A549 (cell line): ENCODE measurements at regions not wholly inside any gene's neighbourhood (a gene's known extent, or its start where the extent isn't known, plus 50 kb on each side); places are given as distances from the start of the nearest gene placed in this dataset.

Experiments used
- ATAC-seq, 2 experiments: fragments of 200-7000 bp in 1 of 2; fragments of >200 bp in 1 of 2; cut with Nextera tagmentation in 1 of 2; cut with Tn5 transposase in 1 of 2; 3 replicates each; pipeline versions ENCODE4 v1.8.0 to v1.9.1; 2018 to 2020; ENCODE audit warnings: mild to moderate bottlenecking in 1 of 2, moderate library complexity in 1 of 2
- CTCF ChIA-PET: fragments of 300-600 bp; sonication (Branson Sonifier 250); formaldehyde crosslinking; extraction: SDS; loops from one replicate; lab custom pipeline; 2021; ENCODE audit warnings: antibody characterized with exemption, inconsistent platforms; lab: Yijun Ruan, JAX
- POLR2A ChIA-PET: fragments of 350-600 bp; formaldehyde crosslinking; extraction: SDS; loops from one replicate; lab custom pipeline; 2021; ENCODE audit warnings: antibody characterized with exemption, inconsistent platforms; lab: Yijun Ruan, JAX
- DNase-seq, 2 experiments: peaks; one replicate each; pipeline versions ENCODE4 v3.0.0 to v3.0.0-alpha.2; 2011 to 2016; ENCODE audit warnings: low read depth in 1 of 2, low spot score in 1 of 2
- FAIRE-seq: peaks from 2 replicates; lab custom pipeline; 2011; peaks lifted over from hg19 to GRCh38; lab: Jason Lieb, UNC
- H3K27ac ChIP-seq, 2 experiments: fragments of >200 bp; sonication (Bioruptor Twin); formaldehyde crosslinking; 3 replicates each; pipeline ENCODE4 v1.5.1; 2016 to 2017
- H3K4me1 ChIP-seq: fragments of >200 bp; sonication (Bioruptor Twin); formaldehyde crosslinking; 3 replicates; pipeline ENCODE4 v1.6.1; 2016
- H3K4me2 ChIP-seq: fragments of >200 bp; sonication (Bioruptor Twin); formaldehyde crosslinking; 3 replicates; pipeline ENCODE4 v1.6.1; 2016
- H3K4me3 ChIP-seq: fragments of >200 bp; sonication (Bioruptor Twin); formaldehyde crosslinking; 3 replicates; pipeline ENCODE4 v1.5.1; 2016
- H3K9me3 ChIP-seq: fragments of >200 bp; sonication (Bioruptor Twin); formaldehyde crosslinking; 3 replicates; pipeline ENCODE4 v1.6.1; 2016
- ATOH8 ChIP-seq: fragments of 250-450 bp; sonication (Bioruptor Pico); IDR thresholded peaks from 2 replicates; pipeline ENCODE4 v1.5.0; 2020; ENCODE audit warnings: low read depth, mild to moderate bottlenecking, moderate library complexity
- BHLHE40 ChIP-seq: IDR thresholded peaks from 2 replicates; pipeline ENCODE4 v1.6.1; 2012; ENCODE audit warnings: low read depth, low read length, inconsistent platforms
- CEBPB ChIP-seq, 2 experiments: fragments of >200 bp in 1 of 2; sonication (Bioruptor Twin) in 1 of 2; formaldehyde crosslinking in 1 of 2; IDR thresholded peaks; 2 replicates each; pipeline ENCODE4 v1.6.1; 2012 to 2016
- EHMT2 ChIP-seq: fragments of 200-600 bp; sonication (generic); IDR thresholded peaks from 2 replicates; pipeline ENCODE4 v1.6.1; 2016; ENCODE audit warnings: antibody characterized with exemption, low read depth, mild to moderate bottlenecking, moderate library complexity
- EP300 ChIP-seq, 2 experiments: fragments of >200 bp; sonication (Bioruptor Twin); formaldehyde crosslinking; IDR thresholded peaks; 2 replicates in 1 of 2; 3 replicates in 1 of 2; pipeline ENCODE4 v1.6.1; 2016 to 2017
- FOSL2 ChIP-seq, 2 experiments: fragments of 450-650 bp in 1 of 2; fragments of >200 bp in 1 of 2; sonication (Bioruptor Twin) in 1 of 2; formaldehyde crosslinking; IDR thresholded peaks; 2 replicates each; pipeline versions ENCODE4 v1.5.0 to v1.6.1; 2016 to 2020; ENCODE audit warnings: mild to moderate bottlenecking in 1 of 2, moderate library complexity in 1 of 2
- FOXS1 ChIP-seq: fragments of 250-450 bp; sonication (Bioruptor Pico); IDR thresholded peaks from 2 replicates; pipeline ENCODE4 v1.5.0; 2020; ENCODE audit warnings: mild to moderate bottlenecking, moderate library complexity
- GATA3 ChIP-seq: IDR thresholded peaks from 2 replicates; pipeline ENCODE4 v1.6.1; 2012; ENCODE audit warnings: borderline replicate concordance
- HMGXB4 ChIP-seq: fragments of 250-450 bp; sonication (Bioruptor Pico); IDR thresholded peaks from 2 replicates; pipeline ENCODE4 v1.5.0; 2021; ENCODE audit warnings: mild to moderate bottlenecking, moderate library complexity, borderline replicate concordance
- KDM1A ChIP-seq: fragments of 200-600 bp; sonication (generic); IDR thresholded peaks from 2 replicates; pipeline ENCODE4 v1.6.1; 2016; ENCODE audit warnings: low read depth, mild to moderate bottlenecking
- MAFK ChIP-seq: fragments of 450-650 bp; IDR thresholded peaks from 2 replicates; pipeline ENCODE4 v1.6.1; 2014; ENCODE audit not compliant: partially characterized antibody
- MAX ChIP-seq: IDR thresholded peaks from 2 replicates; pipeline ENCODE4 v1.6.1; 2012
- MYC ChIP-seq: IDR thresholded peaks from 2 replicates; pipeline ENCODE4 v1.6.1; 2012; ENCODE audit warnings: mild to moderate bottlenecking, inconsistent platforms, low read length, improper control_type of control experiment, borderline replicate concordance
- NPAS2 ChIP-seq: fragments of 250-450 bp; sonication (Bioruptor Pico); IDR thresholded peaks from 2 replicates; pipeline ENCODE4 v1.8.0; 2022; ENCODE audit warnings: mild to moderate bottlenecking, moderate library complexity, borderline replicate concordance
- POLR2A ChIP-seq: IDR thresholded peaks from 2 replicates; pipeline ENCODE4 v1.6.1; 2012; ENCODE audit warnings: mild to moderate bottlenecking, low read length
- RAD21 ChIP-seq, 2 experiments: fragments of >200 bp in 1 of 2; sonication (Bioruptor Twin) in 1 of 2; formaldehyde crosslinking in 1 of 2; IDR thresholded peaks in 1 of 2; conservative IDR thresholded peaks in 1 of 2; 2 replicates in 1 of 2; 3 replicates in 1 of 2; pipeline ENCODE4 v1.6.1; 2012 to 2018; ENCODE audit warnings: inconsistent platforms in 1 of 2
- RCOR1 ChIP-seq: fragments of 150-350 bp; IDR thresholded peaks from 2 replicates; pipeline ENCODE4 v1.6.1; 2014; ENCODE audit warnings: antibody characterized with exemption, low read length, low read depth
- TP53 ChIP-seq: fragments of 250-450 bp; sonication (Bioruptor Pico); IDR thresholded peaks from 2 replicates; pipeline ENCODE4 v1.5.0; 2021; ENCODE audit warnings: mild to moderate bottlenecking, moderate library complexity
- ZC3H11A ChIP-seq: fragments of 450-650 bp; IDR thresholded peaks from 2 replicates; pipeline ENCODE4 v1.6.1; 2014; ENCODE audit warnings: antibody characterized with exemption, mild to moderate bottlenecking
- ZFP36 ChIP-seq: fragments of 450-650 bp; IDR thresholded peaks from 2 replicates; pipeline ENCODE4 v1.6.1; 2014; ENCODE audit warnings: borderline replicate concordance; ENCODE audit not compliant: partially characterized antibody
- ZNF302 ChIP-seq: fragments of 250-450 bp; sonication (Bioruptor Pico); IDR thresholded peaks from 2 replicates; pipeline ENCODE4 v1.9.0; 2021; ENCODE audit warnings: inconsistent platforms, mild to moderate bottlenecking, moderate library complexity
- WGBS: methylation state at CpG from one replicate; pipeline ENCODE4 v1.1.6; 2017; ENCODE audit errors: missing lambda C conversion rate; 5-methylcytosine and 5-hydroxymethylcytosine counted together

- WGBS: 83% methylated on average over 6 of the region's 6 CpGs
- Histone ChIP-seq H3K4me3 (no peak overlapping the region), H3K27ac (no peak overlapping the region), H3K4me2 (no peak overlapping the region), H3K9me3 (no peaks in the 10 kb centered on the region), H3K4me1 (no peaks in the 10 kb centered on the region)
- FAIRE-seq (no peak), DNase-seq (no peak), ATAC-seq (no peak)
- TF ChIP-seq FOXS1 (CRISPR knock-in tag) (no peak), ZFP36 (no peak), MAX (no peak), FOSL2 (IDR thresholded peaks at IDR 0.05) (no peak), FOSL2 (CRISPR knock-in tag; IDR thresholded peaks at IDR 0.05) (no peak), RAD21 (conservative IDR thresholded peaks at IDR 0.05 in 1 of 2, IDR thresholded peaks at IDR 0.05 in 1 of 2) (no peak), EHMT2 (no peak), ZC3H11A (no peak), POLR2A (no peak), MAFK (no peak), MYC (no peak), KDM1A (no peak), GATA3 (no peak), TP53 (no peak), HMGXB4 (CRISPR knock-in tag) (no peak)
- ChIA-PET POLR2A (interaction anchor here (0.6 kb wide), 1 partner anchor 46 kb away, joined by 11 read pairs; no protein-coding TSS in a partner anchor), CTCF (interaction anchor here (0.8 to 1.1 kb wide), 3 partner anchors 21 to 440 kb away, joined by 3 to 6 read pairs (median 4); no protein-coding TSS in a partner anchor)
Observed at GRCh38 chr14:89470401-89470800, 53.4 kb upstream of the FOXN3 start.

- no peak for DNase-seq
- Histone ChIP-seq H3K9me3 (no peaks in the 10 kb centered on the region), H3K4me1 (no peaks in the 10 kb centered on the region), H3K4me2 (0 out of 3 replicates have a peak overlapping the region, but pooled peaks have one; percentile 28), H3K27ac (no peak overlapping the region)
- POLR2A ChIA-PET: interaction anchor here (0.5 to 0.6 kb wide), 2 partner anchors 43 to 45 kb away, joined by 3 to 11 read pairs; no protein-coding TSS in a partner anchor
- no peak for FAIRE-seq
- CTCF ChIA-PET: interaction anchor here (0.8 to 1.1 kb wide), 2 partner anchors 21 to 441 kb away, joined by 4 to 6 read pairs; no protein-coding TSS in a partner anchor
- 28% methylated on average over 17 of the region's 18 CpGs for WGBS
- TF ChIP-seq CEBPB (IDR thresholded peaks at IDR 0.05) (no peak), ZNF302 (CRISPR knock-in tag) (no peak), BHLHE40 (no peak), NPAS2 (CRISPR knock-in tag) (no peak), GATA3 (no peak), RCOR1 (no peak), EP300 (IDR thresholded peaks at IDR 0.05) (no peak), ATOH8 (CRISPR knock-in tag) (no peak)
- TF ChIP-seq, all 56 proteins: peak for 0
- no peak overlapping the region for H3K4me3 ChIP-seq
- ATAC-seq: peak in 1 of 2 experiments; percentile 33; a peak in 2 of 6 replicates
Observed at GRCh38 chr14:89469210-89470198, 52.5 kb upstream of the FOXN3 start.
